ENCODE measurements at regions not wholly inside any gene's neighbourhood (a gene's known extent, or its start where the extent isn't known, plus 50 kb on each side); places are given as distances from the start of the nearest gene placed in this dataset.
A peak's percentile ranks its signal among the peaks of the same experiment; 100 is the strongest.

GRCh38 chr6:170160031-170160627 lies 130.7 kb downstream of the DLL1 start:
- no peak for DNase-seq

GRCh38 chr6:170159022-170159965 lies 131.6 kb downstream of the DLL1 start:
- DNase-seq, result no peak

GRCh38 chr6:170158296-170159021 lies 132.4 kb downstream of the DLL1 start:
- DNase-seq, result no peak

- no peak for DNase-seq
These were observed 133.2 kb downstream of the DLL1 start for GRCh38 chr6:170157567-170158218.

GRCh38 chr6:170156448-170157375 lies 134.2 kb downstream of the DLL1 start:
- no peak for DNase-seq

GRCh38 chr6:170155464-170156196 lies 135.2 kb downstream of the DLL1 start:
- DNase-seq, result no peak

GRCh38 chr6:170153436-170154319 lies 137.2 kb downstream of the DLL1 start:
- no peak for DNase-seq

- DNase-seq, result no peak
These were observed 137.9 kb downstream of the DLL1 start for GRCh38 chr6:170152989-170153388.

- DNase-seq, result peak; percentile 19 to 46
These were observed 138.6 kb downstream of the DLL1 start for GRCh38 chr6:170152124-170152926.

GRCh38 chr6:170151804-170152123 lies 139.1 kb downstream of the DLL1 start:
- DNase-seq, result no peak

- DNase-seq, result no peak
These were observed 139.5 kb downstream of the DLL1 start for GRCh38 chr6:170151321-170151771.

GRCh38 chr6:170150590-170150945 lies 140.3 kb downstream of the DLL1 start:
- no peak for DNase-seq

GRCh38 chr6:170149681-170150589 lies 140.9 kb downstream of the DLL1 start:
- no peak for DNase-seq

- no peak for DNase-seq
These were observed 142.0 kb downstream of the DLL1 start for GRCh38 chr6:170148709-170149470.

GRCh38 chr6:170147832-170148708 lies 142.8 kb downstream of the DLL1 start:
- DNase-seq, result peak in 1 of 2 donors; percentile 7
